GM12878 (cell line): ENCODE measurements at regions not wholly inside any gene's neighbourhood (a gene's known extent, or its start where the extent isn't known, plus 50 kb on each side); places are given as distances from the start of the nearest gene placed in this dataset.

Experiments used
- ATAC-seq: fragments of 200-7000 bp; cut with Tn5 transposase; 3 replicates; pipeline ENCODE4 v1.9.1; 2020; ENCODE audit warnings: mild to moderate bottlenecking, moderate library complexity
- BruUV-seq: library from RNA; stranded (reverse); fragments of 400-500 nt; replicated peaks from 2 replicates; lab custom pipeline; 2021; lab: Mats Ljungman, UMichigan
- CTCF ChIA-PET: fragments of 300-600 bp; sonication (Branson Sonifier 250); formaldehyde crosslinking; extraction: SDS; loops from one replicate; lab custom pipeline; 2021; ENCODE audit warnings: inconsistent platforms; lab: Yijun Ruan, JAX
- POLR2A ChIA-PET: fragments of 350-600 bp; formaldehyde crosslinking; extraction: SDS; loops from one replicate; lab custom pipeline; 2021; ENCODE audit warnings: inconsistent platforms; lab: Charles Lee
- RAD21 ChIA-PET: fragments of 300-600 bp; sonication (Branson Sonifier 250); formaldehyde crosslinking; loops from one replicate; lab custom pipeline; 2023; ENCODE audit warnings: antibody characterized with exemption; ENCODE audit not compliant: unreplicated experiment; lab: Charles Lee
- SMC1A ChIA-PET: fragments of 300-600 bp; sonication (Branson Sonifier 250); formaldehyde crosslinking; loops from one replicate; lab custom pipeline; 2023; ENCODE audit not compliant: unreplicated experiment, uncharacterized antibody; lab: Charles Lee
- DNase-seq: peaks from one replicate; pipeline ENCODE4 v3.0.0-alpha.2; 2011; ENCODE audit warnings: low read depth, low spot score
- FAIRE-seq: peaks from 3 replicates; lab custom pipeline; 2011; peaks lifted over from hg19 to GRCh38; lab: Jason Lieb, UNC
- H2AFZ ChIP-seq: 2 replicates; pipeline ENCODE4 v1.6.0; 2011; ENCODE audit warnings: low read depth, low read length, control low read depth; ENCODE audit not compliant: control insufficient read depth
- H3K27ac ChIP-seq: 2 replicates; pipeline ENCODE4 v1.5.1; 2011; ENCODE audit warnings: control low read depth; ENCODE audit not compliant: control insufficient read depth, insufficient read depth
- H3K27me3 ChIP-seq, 2 experiments: replicated peaks in 1 of 2; 2 replicates each; pipeline versions ENCODE4 v1.6.0 to v1.6.1; 2011; ENCODE audit warnings: low read length in 1 of 2; ENCODE audit not compliant: control insufficient read depth in 2 of 2, insufficient read depth in 2 of 2
- H3K36me3 ChIP-seq, 2 experiments: 2 replicates each; pipeline ENCODE4 v1.5.1; 2011; ENCODE audit warnings: low read length in 1 of 2; ENCODE audit not compliant: control insufficient read depth in 2 of 2, insufficient read depth in 2 of 2
- H3K4me1 ChIP-seq: 2 replicates; pipeline ENCODE4 v1.6.1; 2011; ENCODE audit warnings: mild to moderate bottlenecking, low read length, moderate library complexity, mixed read lengths; ENCODE audit not compliant: control insufficient read depth, insufficient read depth
- H3K4me2 ChIP-seq: 2 replicates; pipeline ENCODE4 v1.6.0; 2011; ENCODE audit warnings: control low read depth; ENCODE audit not compliant: control insufficient read depth, insufficient read depth
- H3K4me3 ChIP-seq: fragments of 200-600 bp; sonication (generic); 2 replicates; pipeline ENCODE4 v1.5.1; 2016
- H3K79me2 ChIP-seq: 2 replicates; pipeline ENCODE4 v1.6.0; 2011; ENCODE audit warnings: low read length; ENCODE audit not compliant: control insufficient read depth, insufficient read depth
- H3K9ac ChIP-seq: 2 replicates; pipeline ENCODE4 v1.8.0; 2011; ENCODE audit warnings: low read length, control low read depth, mixed read lengths; ENCODE audit not compliant: control insufficient read depth, insufficient read depth
- H3K9me3 ChIP-seq: replicated peaks from 3 replicates; pipeline ENCODE4 v1.5.1; 2011; ENCODE audit warnings: mild to moderate bottlenecking, low read length; ENCODE audit not compliant: control insufficient read depth, insufficient read depth
- H4K20me1 ChIP-seq: 2 replicates; pipeline ENCODE4 v1.6.0; 2011; ENCODE audit not compliant: control insufficient read depth, insufficient read depth
- BHLHE40 ChIP-seq, 2 experiments: fragments of 450-650 bp in 1 of 2; IDR thresholded peaks; 2 replicates each; pipeline ENCODE4 v1.6.1; 2011 to 2017; ENCODE audit warnings: low read depth in 2 of 2, borderline replicate concordance in 1 of 2, improper control_type of control experiment in 1 of 2, low read length in 1 of 2, mild to moderate bottlenecking in 1 of 2
- CBX3 ChIP-seq: fragments of 200-600 bp; sonication (generic); IDR thresholded peaks from 2 replicates; pipeline ENCODE4 v1.6.1; 2016; ENCODE audit warnings: low read depth, borderline replicate concordance
- CHD4 ChIP-seq: fragments of 200-600 bp; sonication (generic); IDR thresholded peaks from 2 replicates; pipeline ENCODE4 v1.6.1; 2016; ENCODE audit warnings: mild to moderate bottlenecking
- ESRRA ChIP-seq: IDR thresholded peaks from 2 replicates; pipeline ENCODE4 v1.6.1; 2012; ENCODE audit warnings: mild to moderate bottlenecking, low read length, improper control_type of control experiment
- FOXK2 ChIP-seq: fragments of 450-650 bp; IDR thresholded peaks from 2 replicates; pipeline ENCODE4 v1.6.1; 2017; ENCODE audit warnings: mild to moderate bottlenecking, moderate library complexity
- POLR2AphosphoS5 ChIP-seq: IDR thresholded peaks from 2 replicates; pipeline ENCODE4 v1.6.1; 2011; ENCODE audit warnings: mild to moderate bottlenecking, low read length, inconsistent platforms
- RELA ChIP-seq: fragments of 450-650 bp; IDR thresholded peaks from 2 replicates; pipeline ENCODE4 v1.8.0; 2014; ENCODE audit warnings: borderline replicate concordance; ENCODE audit not compliant: partially characterized antibody
- SPI1 ChIP-seq: IDR thresholded peaks from 2 replicates; pipeline ENCODE4 v1.6.1; 2011; ENCODE audit warnings: low read depth, mild to moderate bottlenecking, low read length, moderate library complexity, borderline replicate concordance; ENCODE audit not compliant: insufficient read depth
- STAT1 ChIP-seq: fragments of 450-650 bp; conservative IDR thresholded peaks from 2 replicates; pipeline ENCODE4 v1.6.1; 2014; ENCODE audit warnings: antibody characterized with exemption, mild to moderate bottlenecking
- TCF12 ChIP-seq: IDR thresholded peaks from 2 replicates; pipeline ENCODE4 v1.6.1; 2011; ENCODE audit warnings: low read depth, mild to moderate bottlenecking, low read length
- TCF7 ChIP-seq: IDR thresholded peaks from 2 replicates; pipeline ENCODE4 v1.6.1; 2014; ENCODE audit warnings: antibody characterized with exemption, borderline replicate concordance
- WGBS: methylation state at CpG from one replicate; pipeline ENCODE4 v1.1.6; 2016; ENCODE audit warnings: low lambda C conversion rate; ENCODE audit not compliant: insufficient replicate concordance, insufficient coverage; ENCODE audit errors: missing lambda C conversion rate; 5-methylcytosine and 5-hydroxymethylcytosine counted together
- in situ Hi-C: fragments of 300-500 bp; cut with MboI; formaldehyde crosslinking; loops from 9 replicates; pipeline ENCODE4 v1.14.3; 2018; ENCODE audit warnings: mixed read lengths
- intact Hi-C: fragments of 100-400 bp; cut with micrococcal nuclease; formaldehyde crosslinking; loops from one replicate; pipeline ENCODE4 v1.14.2; 2022; ENCODE audit not compliant: unreplicated experiment
- TF ChIP-seq, protein P1 (sequence below): IDR thresholded peaks from 2 replicates; pipeline ENCODE4 v1.6.1; 2012; ENCODE audit warnings: low read depth, low read length, improper control_type of control experiment
- TF ChIP-seq, protein P2 (sequence below): fragments of 150-350 bp; IDR thresholded peaks from 2 replicates; pipeline ENCODE4 v1.6.1; 2016; ENCODE audit warnings: low read depth, low read length
- TF ChIP-seq, protein P3 (sequence below): fragments of 450-650 bp; IDR thresholded peaks from 2 replicates; pipeline ENCODE4 v1.6.1; 2017; ENCODE audit warnings: low read depth, mild to moderate bottlenecking, moderate library complexity
- TF ChIP-seq, protein P4 (sequence below): fragments of 450-650 bp; conservative IDR thresholded peaks from 2 replicates; pipeline ENCODE4 v1.6.1; 2017; ENCODE audit warnings: mild to moderate bottlenecking, moderate library complexity

DNA sequence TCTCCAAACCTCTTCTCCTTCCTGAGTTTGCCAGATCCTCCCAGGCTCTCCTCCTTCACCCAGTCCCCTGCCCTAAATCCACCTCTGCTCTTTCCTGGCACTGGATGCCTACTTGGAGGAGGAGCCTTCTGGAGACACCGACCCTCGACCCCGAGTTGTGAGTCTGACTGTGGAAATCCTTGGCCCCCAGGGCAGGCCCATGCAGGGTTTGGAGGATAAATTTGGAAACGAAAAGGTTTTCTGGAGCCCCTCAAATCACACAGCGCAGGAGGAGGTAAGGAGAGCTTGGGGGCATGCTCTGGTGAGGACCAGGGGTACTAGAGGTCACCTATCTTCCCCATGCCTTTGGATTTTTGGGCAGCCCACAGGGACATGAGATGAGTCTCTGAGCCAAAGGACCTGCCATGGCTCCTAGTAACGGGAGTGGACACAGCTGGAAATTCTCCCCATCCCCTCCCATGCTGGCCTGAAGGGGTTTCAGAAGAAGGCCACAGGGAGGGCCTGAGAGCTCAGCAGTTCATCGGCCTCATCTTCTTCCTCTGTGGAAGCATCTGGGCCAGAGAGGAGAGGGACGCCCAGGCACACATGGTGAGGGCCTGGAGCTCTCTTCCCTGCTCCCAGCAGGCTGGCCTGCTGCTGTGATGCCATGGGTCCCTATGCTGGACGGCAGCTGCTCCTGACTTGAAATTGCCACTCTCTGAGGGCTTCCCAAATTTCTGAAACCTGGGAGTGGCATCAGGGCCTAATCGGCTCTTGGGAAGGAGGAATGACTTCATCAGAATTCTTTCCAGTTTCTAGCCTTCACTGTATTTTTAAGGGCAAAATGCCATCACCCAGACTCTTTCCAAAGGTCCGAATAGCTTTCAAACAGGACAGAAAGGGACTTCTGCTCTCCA lies 68.6 kb upstream of the ITGA11 start:
- Histone ChIP-seq H3K4me1 (no peaks in the 10 kb centered on the region), H3K27me3 (no peaks in the 10 kb centered on the region; a peak in 2 of 4 replicates), H3K4me2 (no peak overlapping the region), H3K9me3 (no peaks in the 10 kb centered on the region), H3K9ac (no peak overlapping the region), H2AFZ (no peak overlapping the region), H4K20me1 (no peaks in the 10 kb centered on the region), H3K79me2 (no peaks in the 10 kb centered on the region), H3K4me3 (no peak overlapping the region), H3K27ac (no peak overlapping the region), H3K36me3 (no peaks in the 10 kb centered on the region)
- intact Hi-C loops: no loop called here
- SMC1A ChIA-PET: no interaction called here
- BruUV-seq: no TSS peak
- TF ChIP-seq BHLHE40 (IDR thresholded peaks at IDR 0.05; ENCODE audit: borderline replicate concordance in 1 of 2, low read depth in 2 of 2, low read length in 1 of 2) (no peak), SPI1 (no peak), TCF7 (no peak), RELA (no peak), STAT1 (no peak), TCF12 (no peak), ESRRA (no peak), POLR2AphosphoS5 (no peak), CBX3 (no peak), CHD4 (no peak), FOXK2 (no peak)
- TF ChIP-seq, protein P1, sequence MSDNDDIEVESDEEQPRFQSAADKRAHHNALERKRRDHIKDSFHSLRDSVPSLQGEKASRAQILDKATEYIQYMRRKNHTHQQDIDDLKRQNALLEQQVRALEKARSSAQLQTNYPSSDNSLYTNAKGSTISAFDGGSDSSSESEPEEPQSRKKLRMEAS: no peak
- TF ChIP-seq, protein P2, sequence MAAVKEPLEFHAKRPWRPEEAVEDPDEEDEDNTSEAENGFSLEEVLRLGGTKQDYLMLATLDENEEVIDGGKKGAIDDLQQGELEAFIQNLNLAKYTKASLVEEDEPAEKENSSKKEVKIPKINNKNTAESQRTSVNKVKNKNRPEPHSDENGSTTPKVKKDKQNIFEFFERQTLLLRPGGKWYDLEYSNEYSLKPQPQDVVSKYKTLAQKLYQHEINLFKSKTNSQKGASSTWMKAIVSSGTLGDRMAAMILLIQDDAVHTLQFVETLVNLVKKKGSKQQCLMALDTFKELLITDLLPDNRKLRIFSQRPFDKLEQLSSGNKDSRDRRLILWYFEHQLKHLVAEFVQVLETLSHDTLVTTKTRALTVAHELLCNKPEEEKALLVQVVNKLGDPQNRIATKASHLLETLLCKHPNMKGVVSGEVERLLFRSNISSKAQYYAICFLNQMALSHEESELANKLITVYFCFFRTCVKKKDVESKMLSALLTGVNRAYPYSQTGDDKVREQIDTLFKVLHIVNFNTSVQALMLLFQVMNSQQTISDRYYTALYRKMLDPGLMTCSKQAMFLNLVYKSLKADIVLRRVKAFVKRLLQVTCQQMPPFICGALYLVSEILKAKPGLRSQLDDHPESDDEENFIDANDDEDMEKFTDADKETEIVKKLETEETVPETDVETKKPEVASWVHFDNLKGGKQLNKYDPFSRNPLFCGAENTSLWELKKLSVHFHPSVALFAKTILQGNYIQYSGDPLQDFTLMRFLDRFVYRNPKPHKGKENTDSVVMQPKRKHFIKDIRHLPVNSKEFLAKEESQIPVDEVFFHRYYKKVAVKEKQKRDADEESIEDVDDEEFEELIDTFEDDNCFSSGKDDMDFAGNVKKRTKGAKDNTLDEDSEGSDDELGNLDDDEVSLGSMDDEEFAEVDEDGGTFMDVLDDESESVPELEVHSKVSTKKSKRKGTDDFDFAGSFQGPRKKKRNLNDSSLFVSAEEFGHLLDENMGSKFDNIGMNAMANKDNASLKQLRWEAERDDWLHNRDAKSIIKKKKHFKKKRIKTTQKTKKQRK: no peak
- TF ChIP-seq, protein P3, sequence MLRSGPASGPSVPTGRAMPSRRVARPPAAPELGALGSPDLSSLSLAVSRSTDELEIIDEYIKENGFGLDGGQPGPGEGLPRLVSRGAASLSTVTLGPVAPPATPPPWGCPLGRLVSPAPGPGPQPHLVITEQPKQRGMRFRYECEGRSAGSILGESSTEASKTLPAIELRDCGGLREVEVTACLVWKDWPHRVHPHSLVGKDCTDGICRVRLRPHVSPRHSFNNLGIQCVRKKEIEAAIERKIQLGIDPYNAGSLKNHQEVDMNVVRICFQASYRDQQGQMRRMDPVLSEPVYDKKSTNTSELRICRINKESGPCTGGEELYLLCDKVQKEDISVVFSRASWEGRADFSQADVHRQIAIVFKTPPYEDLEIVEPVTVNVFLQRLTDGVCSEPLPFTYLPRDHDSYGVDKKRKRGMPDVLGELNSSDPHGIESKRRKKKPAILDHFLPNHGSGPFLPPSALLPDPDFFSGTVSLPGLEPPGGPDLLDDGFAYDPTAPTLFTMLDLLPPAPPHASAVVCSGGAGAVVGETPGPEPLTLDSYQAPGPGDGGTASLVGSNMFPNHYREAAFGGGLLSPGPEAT: no peak
- TF ChIP-seq, protein P4, sequence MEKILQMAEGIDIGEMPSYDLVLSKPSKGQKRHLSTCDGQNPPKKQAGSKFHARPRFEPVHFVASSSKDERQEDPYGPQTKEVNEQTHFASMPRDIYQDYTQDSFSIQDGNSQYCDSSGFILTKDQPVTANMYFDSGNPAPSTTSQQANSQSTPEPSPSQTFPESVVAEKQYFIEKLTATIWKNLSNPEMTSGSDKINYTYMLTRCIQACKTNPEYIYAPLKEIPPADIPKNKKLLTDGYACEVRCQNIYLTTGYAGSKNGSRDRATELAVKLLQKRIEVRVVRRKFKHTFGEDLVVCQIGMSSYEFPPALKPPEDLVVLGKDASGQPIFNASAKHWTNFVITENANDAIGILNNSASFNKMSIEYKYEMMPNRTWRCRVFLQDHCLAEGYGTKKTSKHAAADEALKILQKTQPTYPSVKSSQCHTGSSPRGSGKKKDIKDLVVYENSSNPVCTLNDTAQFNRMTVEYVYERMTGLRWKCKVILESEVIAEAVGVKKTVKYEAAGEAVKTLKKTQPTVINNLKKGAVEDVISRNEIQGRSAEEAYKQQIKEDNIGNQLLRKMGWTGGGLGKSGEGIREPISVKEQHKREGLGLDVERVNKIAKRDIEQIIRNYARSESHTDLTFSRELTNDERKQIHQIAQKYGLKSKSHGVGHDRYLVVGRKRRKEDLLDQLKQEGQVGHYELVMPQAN: no peak
- WGBS: 13% methylated on average over 11 of the region's 11 CpGs
- POLR2A ChIA-PET: no interaction called here
- CTCF ChIA-PET: no interaction called here
- in situ Hi-C loops: no loop called here
- FAIRE-seq (no peak), ATAC-seq (no peak), DNase-seq (no peak)
- RAD21 ChIA-PET: no interaction called here
